GM18858 (cell line): ENCODE measurements at regions not wholly inside any gene's neighbourhood (a gene's known extent, or its start where the extent isn't known, plus 50 kb on each side); places are given as distances from the start of the nearest gene placed in this dataset.
"Not testable (repeated sequence)": the region's sequence is repeated elsewhere in the genome, so short reads cannot be mapped to it uniquely, and the experiment has no call there.

Experiments used
- ATAC-seq: cut with Tn5 transposase; IDR thresholded peaks from one replicate; pipeline ENCODE4 v1.9.1; 2021; ENCODE audit not compliant: unreplicated experiment

DNA sequence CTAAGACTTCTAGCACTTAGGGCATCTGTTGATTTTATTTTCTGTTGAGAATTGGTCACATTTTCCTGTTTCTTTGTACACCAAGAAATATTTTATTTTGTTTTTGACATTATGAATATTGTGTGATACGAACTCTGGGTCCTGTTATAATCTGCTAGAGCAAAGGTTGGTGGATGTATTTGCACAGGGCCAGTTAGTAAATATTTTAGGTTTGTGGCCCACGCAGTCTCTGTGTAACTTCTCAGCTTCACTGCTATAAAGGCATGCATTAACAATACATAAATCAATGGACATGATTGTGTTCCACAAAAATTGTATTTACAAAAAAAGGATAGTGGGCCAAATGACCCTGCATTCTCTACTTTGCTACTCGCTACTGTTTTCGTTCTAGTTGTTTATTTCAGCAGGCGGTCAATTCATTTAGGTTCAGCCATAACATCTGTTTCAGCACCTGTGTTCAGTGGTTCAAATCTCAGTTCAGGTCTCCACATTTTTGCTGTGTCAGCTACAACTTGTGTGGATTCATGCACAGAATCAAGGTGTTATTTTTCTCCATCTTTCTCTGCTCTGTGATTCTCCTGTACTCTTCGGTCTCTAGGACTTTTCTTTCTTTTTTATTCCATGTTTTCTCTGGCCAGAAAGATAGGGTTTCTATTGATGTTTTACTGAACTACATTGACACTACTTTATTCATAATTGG lies 786.2 kb downstream of the ETS1 start:
- no peak for ATAC-seq

DNA sequence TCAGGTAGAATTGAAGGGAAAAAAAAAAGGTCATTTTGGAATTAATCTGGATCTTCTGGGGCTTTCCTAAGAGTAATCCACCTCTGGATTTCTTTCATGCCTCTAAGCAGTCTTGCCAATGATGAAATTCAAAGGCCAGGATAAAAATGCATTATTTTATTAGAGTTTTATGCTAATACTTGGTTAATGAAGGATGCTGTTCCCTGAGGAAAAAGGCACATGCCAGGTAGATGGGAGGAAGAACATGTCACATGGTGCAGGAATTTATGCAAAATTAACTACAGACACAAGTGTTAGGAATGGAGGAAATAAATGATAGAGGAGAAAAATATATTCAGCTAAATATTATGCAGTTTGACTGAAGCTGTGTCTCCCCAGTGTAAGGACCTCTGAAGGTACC lies 792.0 kb downstream of the ETS1 start:
- ATAC-seq, result no peak

DNA sequence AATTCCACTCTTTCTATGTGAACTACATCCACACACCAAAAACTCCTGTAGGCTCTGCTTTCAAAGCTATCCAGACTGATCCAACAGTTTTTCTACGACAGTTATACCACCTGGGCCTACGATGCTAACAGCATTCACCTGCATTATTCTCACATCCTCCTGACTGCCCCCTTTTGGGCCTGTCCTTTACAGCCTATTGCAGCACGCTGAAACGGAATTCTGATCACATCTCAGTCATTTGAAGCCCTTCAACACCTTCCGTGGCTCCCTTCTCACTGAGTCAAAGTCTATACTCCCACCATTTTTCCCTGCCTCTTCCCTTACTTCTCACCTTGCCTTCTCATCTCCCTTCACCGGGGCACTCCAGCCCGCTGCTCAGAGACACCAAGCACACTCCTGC lies 791.3 kb upstream of the KIRREL3 start:
- ATAC-seq, result no peak

DNA sequence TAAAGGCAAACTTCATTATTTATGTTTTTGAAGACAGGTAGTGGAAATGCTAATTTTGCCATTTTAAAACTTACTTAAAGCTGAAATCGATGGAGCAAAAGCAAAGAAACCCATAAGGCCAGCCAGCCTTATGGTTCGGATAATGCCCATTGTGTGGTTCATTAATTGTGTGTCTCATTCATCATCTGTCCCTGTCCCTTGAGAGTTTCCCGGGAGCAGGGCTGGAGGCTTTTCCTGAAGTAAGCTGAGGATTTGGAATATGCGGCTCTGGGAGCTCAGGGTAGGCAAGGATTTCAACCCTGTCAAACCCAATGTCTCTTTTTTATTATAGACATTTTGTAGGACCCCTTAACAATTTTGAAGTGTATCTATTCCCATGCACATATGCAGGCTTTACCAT lies 790.0 kb upstream of the KIRREL3 start:
- ATAC-seq, result no peak

DNA sequence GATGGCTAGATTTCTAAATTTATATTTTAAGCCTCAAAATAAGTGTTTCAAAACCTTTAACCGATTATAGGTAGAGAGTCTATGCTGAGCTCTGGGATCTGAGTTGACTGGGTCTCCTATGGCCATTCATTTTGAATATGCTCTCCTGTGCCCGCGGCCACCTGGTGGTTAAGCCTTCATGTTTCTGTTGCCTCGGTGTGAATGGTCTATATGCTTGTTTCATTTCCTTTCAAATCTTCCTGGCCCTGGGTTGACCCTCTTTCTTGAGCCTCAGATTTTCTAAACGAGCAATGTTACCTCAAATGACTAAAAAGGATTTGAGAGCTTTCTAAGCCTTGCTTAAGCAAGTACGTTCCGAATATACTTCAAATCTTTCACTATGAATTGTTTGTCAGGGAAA lies 789.4 kb upstream of the KIRREL3 start:
- no peak for ATAC-seq

DNA sequence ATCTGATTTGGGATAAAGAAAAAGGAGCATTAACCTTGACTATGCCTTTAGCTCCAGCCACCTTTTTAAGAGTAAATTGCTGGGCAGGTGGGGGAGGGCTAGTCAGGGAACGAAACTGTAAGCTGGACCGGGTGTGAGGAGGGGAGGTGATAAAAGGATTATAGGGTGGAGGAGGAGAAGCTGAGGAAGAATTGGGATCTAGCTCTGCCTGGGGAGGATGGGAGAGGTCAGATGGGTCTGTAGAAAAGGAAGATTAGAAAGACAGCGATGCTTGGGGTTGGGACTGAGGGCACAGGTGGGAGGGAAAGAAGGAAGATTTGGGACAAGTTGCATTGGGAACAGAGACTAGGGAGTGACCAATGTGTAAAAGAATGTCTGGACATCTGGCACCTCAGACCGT lies 772.4 kb upstream of the KIRREL3 start:
- ATAC-seq, result not testable (repeated sequence)

DNA sequence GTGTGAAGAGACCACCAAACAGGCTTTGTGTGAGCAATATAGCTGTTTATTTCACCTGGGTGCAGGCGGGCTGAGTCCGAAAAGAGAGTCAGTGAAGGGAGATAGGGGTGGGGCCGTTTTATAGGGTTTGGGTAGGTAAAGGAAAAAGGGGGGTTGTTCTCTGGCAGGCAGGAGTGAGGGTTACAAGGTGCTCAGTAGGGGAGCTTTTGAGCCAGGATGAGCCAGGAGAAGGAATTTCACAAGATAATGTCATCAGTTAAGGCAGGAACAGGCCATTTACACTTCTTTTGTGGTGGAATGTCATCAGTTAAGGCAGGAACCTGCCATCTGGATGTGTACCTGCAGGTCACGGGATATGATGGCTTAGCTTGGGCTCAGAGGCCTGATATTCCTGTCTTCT lies 768.4 kb upstream of the KIRREL3 start:
- ATAC-seq, result not testable (repeated sequence)

DNA sequence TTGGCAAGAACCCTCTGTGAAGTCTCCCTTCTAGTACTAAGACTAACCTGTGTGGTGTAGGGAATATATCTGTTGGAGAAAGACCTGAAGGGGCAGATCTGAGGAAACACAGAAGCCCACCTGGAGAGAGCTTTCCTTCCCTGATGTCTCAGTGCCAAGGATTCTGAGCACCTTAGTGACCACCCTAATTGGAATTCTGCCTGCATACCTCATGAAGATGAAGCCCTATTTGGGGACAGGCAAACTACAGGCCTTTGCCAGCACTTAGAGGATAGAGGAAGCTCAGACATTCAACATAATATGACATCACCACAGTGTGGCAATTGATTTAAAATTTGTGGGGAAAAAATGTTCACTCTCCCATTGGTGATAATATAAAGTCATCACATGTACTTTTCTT lies 766.2 kb upstream of the KIRREL3 start:
- ATAC-seq, result no peak

DNA sequence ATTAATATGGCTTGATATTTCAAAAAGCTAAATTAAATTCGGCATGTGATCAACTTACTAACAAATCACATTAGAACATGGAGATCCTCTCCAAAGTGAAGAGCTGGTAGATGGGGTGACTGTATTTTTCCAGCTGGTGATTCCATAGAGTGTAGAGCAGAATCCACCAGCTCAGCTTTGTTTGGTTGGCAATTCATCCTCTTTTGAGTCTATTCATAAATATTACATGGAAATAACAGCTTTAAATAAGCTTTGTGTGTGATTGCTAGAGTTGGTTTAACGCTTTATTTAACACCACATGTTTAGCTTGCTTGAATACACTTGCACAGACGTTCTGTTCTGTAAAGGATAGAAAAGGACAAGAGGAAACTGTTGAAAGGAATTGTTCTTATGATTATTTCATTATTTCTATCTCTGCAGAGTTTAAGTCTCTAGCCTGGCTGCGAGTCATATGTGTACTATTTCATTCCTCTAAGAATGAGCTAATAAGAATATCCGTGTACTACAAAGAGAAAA lies 738.3 kb upstream of the KIRREL3 start:
- ATAC-seq, result no peak

DNA sequence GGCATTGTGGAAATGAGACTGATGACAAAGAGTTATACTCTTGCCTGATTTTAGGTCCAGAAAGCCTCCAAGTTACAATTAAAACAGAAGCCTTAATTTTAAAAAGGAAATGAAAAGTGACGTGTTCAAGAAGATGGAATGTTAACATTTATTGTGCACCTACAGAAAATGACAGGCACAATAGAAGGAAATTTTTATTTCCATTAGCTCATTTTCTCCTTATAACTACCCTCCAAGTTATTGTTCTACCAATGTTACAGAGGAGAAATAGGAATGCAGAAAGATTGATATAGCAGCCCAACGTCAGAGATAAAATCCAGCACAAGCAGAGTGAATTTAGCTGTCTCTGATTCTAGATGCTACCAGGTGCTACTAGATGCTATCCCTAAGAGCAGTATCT lies 736.9 kb upstream of the KIRREL3 start:
- ATAC-seq, result no peak

DNA sequence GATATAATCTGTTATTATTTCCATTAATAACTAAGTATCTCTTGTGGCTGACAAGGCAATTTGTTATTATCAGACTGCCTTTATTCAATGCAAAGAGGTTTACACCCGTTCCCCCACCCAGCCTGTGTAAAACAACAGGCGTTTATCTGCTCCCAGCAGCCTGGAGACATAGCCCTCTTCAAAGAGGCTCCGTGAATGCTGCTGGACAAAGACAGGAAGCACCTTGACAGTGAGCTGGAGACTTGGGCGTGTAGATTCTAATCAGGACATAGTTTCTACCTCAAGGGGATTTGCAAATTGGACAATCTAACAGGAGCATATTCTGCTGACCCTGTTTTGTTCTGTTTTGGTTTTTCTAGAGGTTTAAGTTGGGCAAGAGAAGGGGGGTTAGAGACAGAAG lies 733.0 kb upstream of the KIRREL3 start:
- ATAC-seq, result no peak

DNA sequence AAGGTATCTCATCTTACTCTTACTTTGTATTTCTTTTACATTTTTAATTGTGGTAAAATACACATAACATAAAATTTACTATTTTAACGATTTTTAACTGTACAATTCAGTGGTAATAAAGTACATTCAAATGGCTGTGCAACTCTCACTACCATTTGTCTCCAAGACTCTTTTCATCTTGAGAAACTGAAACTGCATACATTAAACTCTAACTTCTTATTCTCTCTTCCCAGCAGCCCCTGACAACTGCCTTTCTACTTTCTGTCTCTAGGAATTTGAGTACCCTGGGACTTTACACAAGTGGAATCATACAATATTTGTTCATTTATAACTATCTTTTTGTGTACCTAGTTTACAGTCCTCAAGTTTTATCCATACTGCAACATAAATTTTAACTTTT lies 725.8 kb upstream of the KIRREL3 start:
- no peak for ATAC-seq

DNA sequence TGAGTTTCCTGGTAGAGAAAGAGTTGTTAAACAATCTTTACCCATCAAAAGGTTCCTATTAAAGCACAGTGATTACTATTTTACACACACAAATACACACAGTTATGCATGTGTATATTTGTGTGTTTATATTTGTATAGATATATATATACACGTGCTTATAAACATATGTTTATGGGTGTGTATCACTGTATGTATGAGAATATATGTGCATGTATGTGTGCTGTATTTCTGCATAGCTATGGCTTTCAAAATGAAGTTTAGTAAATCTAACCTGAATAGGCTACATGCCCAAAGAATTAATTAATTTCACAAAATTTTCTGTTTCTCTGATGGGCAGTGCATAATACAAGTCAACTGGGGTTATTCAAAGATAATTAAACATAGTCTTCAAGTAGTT lies 723.1 kb upstream of the KIRREL3 start:
- ATAC-seq, result no peak

DNA sequence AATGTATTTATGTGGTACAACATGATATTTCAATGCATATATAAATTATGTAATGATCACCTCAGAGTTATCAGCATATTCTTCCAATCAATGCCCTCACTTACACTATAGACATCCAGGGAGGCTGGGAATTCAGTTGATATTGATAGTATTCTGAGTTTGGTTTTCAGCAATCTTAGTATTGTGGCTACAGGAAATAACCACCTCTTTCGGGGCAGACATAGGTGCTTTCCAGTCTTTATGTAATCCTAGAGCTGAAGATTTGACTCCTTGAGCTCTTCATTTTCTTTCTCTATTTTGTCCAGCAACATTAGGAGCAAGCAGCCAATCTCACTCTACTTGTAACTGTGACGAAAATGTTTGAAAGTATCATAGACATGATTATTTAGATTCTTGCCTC lies 712.7 kb upstream of the KIRREL3 start:
- ATAC-seq, result no peak

DNA sequence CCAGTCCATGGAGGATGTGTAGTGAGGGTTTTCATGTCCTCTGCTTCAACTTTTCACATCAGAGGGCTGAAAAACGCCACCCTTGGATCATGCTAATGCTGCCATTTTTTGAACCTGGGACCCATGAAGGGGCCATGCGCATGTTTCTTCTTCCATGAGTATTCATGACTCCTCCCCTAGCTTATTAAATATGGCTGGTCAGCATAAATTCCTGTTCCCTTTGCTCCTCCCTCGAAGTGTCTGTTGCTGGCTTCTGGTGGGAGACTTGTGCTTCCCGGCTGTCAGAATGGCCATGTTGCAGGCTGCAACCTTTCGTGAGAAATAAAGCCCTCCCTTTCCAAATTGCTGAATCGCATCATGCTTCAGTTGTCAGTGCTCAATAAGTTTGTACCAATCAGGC lies 711.2 kb upstream of the KIRREL3 start:
- ATAC-seq, result no peak

DNA sequence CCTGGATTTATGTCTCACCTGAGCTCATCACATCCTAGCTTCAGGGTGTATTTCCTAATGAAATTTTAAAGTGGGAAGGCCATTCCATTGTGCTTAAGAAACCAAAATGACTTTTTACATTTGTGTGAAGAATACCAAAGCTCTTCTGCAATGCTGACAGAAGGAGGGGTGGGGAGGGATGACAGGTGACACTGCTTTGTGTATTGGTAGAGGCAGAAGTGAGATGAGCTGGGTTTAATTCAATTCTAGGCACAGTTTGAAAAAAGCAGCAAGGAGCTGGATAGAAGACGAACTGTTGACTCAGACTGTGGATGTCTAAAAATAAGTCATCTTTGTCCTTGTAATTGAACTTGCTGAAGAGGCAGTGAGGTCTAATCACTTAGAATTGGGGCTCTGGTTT lies 710.3 kb upstream of the KIRREL3 start:
- ATAC-seq, result no peak

DNA sequence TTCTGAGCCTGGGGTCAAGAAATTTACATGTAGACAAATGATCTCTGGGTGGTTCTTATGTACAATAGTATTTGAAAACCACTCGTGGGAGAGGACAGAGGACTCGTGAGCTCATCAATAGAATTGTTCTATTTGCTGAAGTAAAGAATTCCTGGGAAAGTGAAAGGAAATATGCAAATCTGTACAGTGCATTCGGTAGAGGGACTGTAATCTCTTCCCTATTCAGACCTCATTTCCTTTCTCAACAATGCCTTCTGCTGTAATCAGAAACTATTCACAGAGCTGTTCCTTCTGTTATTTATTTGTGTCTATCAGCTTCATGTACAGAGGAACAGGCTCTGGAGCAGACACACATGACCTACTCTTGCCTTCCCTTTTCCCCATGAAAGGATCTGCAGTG lies 709.4 kb upstream of the KIRREL3 start:
- no peak for ATAC-seq

DNA sequence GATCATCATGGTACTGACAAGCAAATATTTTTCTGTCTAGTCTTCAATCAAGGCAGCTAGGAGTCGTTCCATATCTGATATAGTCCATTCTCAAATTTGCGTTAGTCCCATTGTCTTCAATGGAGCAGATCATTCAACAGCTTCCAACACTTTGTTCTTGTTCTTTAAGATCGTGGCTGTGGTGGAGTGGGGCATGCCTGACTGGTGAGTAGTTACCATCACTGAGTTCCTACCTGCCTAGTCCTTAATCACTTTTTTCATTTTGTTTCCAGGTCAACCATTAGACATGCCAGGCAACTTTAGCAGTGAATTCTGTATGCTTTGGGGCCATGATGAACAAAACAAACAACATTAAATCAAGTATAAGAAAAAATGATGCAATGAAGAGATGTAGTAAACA lies 693.1 kb upstream of the KIRREL3 start:
- ATAC-seq, result no peak

DNA sequence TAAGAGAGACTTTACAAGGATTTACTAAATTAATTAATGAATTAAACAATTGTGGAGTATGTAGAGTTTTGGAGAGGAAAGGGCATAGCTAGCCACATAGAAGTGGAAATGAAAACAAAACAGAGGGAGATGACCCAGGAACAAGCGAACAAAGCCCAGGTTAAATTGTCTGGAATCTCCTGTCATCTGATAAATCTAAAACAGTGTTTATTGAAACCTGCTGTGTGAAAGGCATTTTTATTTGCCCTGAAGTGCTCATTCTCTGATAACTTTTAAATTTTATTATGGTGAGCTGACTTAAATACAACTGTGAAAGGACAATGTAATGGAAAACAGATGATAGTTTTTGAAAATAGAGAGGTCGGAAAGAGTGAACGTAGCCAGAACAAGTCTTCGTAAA lies 682.8 kb upstream of the KIRREL3 start:
- no peak for ATAC-seq

DNA sequence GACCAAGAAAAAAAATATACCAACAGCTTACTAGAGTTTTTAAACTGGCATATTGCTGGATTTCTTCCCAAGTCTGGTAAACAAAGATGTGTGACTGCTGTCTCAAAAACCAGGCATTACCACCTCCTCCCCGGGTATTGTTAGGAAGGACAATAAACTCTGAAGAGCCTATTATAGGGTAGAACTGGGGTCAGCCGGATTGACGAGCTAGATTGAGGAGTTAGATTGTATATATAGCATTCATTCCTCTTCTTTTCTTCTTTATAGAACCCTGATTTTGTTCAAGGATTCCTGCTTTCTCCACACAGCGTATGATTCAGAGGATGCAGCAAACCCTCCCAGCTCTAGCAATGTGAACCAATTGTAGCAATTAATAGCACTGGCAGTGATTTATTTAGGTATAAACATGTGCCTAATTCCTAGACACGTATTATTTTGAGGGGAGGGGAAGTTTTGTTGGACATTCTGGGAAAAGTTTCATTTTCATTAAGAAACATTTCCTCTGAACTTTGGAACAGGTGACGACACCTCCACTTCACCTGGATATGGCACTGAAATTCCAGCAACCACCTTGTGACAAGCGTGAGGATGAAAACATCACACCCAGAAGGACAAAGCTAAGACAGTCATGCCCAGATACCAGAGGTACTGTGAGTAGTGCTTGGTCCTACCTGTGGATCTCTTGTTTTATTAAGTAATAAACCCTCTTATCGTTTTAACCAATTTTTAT lies 679.4 kb upstream of the KIRREL3 start:
- no peak for ATAC-seq

DNA sequence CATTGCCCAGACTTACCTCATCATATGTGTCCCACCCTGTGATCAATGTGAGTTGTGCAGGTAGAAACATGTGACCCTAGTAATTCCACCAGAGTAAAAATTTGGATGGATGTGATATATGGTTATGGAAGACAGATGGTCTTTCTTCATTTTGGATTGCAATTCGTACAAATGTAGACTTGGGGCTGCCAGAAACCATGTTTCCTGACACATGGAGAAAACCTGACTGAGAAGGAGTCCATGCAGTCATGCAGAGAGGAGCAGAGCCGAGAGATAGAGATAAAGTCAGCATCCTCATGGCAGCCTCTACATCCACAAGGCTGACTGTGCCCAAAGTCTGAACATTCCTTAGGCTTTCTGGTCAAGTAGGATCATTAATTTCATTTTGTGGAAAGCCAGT lies 678.1 kb upstream of the KIRREL3 start:
- ATAC-seq, result no peak

DNA sequence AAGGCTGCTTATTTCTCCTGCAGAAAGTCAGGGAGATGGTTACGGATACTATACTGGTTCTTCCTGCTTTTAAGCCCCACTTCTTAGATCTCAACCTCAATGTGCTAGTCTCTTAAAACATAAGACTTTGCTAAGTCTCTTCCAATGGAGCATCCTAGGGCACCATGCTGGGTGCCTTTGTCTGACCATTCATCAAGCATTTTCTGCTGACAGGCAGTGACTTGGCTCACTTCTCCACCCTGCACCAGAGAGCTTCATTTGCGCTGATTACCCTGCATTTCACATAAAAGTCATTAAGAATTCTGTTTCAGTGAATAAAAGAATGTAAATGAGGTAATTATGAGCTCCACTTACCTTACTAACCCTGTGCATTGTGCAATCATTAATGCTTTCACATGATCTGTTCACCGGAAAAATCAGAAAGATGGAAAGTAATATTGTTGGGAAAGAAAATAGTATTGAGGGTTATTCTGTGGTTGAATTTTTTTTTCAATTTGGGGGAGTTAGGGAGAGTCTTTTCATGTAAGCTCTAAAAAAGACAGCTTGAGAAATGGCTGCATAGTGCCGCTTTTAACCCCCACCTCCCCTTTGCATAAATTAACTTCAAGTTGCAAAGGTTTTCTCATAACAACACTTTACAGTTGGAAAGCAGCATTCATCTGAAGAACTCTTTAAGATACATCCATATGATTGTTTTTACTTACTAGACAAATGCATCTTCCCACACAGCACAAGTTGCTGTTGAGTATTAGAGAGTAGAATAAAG lies 677.3 kb upstream of the KIRREL3 start:
- ATAC-seq, result no peak
